ENCODE measurements at regions not wholly inside any gene's neighbourhood (a gene's known extent, or its start where the extent isn't known, plus 50 kb on each side); places are given as distances from the start of the nearest gene placed in this dataset.

DNA sequence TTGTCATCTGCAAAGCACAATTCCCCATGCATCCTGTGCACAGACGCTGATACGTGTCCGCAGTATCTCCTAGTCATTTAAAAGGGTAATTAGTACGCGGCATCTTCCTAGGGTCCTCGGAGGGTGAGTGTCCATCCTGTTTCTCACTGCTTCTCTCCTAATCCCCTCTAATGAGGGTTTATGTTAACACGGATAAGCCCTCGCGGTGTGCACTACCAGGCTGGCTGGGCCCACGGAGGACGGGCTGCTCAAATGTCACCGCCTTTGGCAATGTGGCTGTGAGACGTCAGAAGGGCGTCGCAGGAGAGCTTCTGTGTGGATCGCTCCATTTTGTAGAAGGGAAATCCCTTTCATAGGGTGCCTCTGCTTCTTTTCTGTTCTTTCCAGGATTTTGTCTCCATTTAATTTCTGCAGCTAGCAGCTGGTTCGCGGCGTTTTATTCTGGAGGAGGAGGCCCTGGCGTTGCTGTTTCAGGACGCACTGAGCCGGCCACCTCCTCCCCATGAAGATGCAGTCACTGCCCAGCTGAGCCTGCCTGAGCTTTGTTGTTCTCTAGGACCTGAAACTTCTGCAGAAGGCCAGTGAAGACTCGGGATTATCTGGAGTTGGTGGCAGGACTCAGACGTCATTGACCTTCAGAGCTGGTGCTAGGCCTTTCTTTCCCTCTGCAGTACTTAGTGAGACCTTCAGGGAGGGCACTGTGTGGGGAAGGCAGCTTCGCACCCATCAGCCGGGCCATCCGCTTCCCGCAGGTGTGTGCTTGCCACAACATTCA is 326.1 kb upstream of the IRX1 start:
- DNase-seq (ENCODE audit: low read depth, low spot score): no peak
- WGBS (ENCODE audit: insufficient coverage, insufficient read length): no CpG with 5 or more reads among the region's 28 CpGs
- no peaks in the 10 kb centered on the region for H3K9me3 ChIP-seq (ENCODE audit: control insufficient read depth, insufficient read depth, low read length)
- H3K36me3 ChIP-seq (ENCODE audit: control insufficient read depth, insufficient read depth, low read length): no peaks in the 10 kb centered on the region
- H3K4me3 ChIP-seq (ENCODE audit: low read length): no peak overlapping the region
- H3K27me3 ChIP-seq (ENCODE audit: control insufficient read depth, insufficient read depth, low read length): no peaks in the 10 kb centered on the region
- H3K4me1 ChIP-seq (ENCODE audit: control insufficient read depth, insufficient read depth, low read length): no peaks in the 10 kb centered on the region
- H3K27ac ChIP-seq (ENCODE audit: low read length): no peak overlapping the region

DNA sequence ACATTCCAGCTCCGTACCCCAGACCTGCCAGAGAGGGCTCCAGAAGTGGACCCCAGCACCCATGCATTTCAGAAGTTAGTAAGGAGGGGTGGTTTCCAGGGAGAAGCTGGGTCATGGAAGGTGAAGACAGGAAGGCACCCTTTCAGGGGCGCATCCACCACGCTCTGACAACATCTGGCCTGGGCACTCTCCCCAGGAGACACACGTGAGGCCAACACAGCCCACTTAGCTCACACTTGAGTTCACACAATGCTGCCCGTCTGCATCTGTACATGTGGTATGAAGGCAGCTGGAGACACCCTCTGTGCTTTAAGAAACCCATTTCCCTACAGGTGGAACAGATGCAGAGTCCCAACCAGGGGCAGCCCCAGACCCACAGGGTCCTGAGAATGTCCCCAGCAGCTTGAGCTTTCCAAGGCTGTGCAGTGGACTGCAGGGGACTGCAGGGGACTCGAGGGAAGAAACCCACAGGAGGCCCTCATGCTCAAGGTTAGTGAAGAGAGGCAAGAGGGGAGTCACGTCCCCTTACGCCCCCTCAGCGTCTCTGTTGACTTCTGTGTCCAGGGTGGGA is 326.8 kb upstream of the IRX1 start:
- Histone ChIP-seq H3K9me3 (ENCODE audit: control insufficient read depth, insufficient read depth, low read length) (no peaks in the 10 kb centered on the region), H3K4me1 (ENCODE audit: control insufficient read depth, insufficient read depth, low read length) (no peaks in the 10 kb centered on the region), H3K27ac (ENCODE audit: low read length) (no peak overlapping the region), H3K36me3 (ENCODE audit: control insufficient read depth, insufficient read depth, low read length) (no peaks in the 10 kb centered on the region), H3K27me3 (ENCODE audit: control insufficient read depth, insufficient read depth, low read length) (no peaks in the 10 kb centered on the region), H3K4me3 (ENCODE audit: low read length) (no peak overlapping the region)
- no CpG with 5 or more reads among the region's 9 CpGs for WGBS (ENCODE audit: insufficient coverage, insufficient read length)
- no peak for DNase-seq (ENCODE audit: low read depth, low spot score)

DNA sequence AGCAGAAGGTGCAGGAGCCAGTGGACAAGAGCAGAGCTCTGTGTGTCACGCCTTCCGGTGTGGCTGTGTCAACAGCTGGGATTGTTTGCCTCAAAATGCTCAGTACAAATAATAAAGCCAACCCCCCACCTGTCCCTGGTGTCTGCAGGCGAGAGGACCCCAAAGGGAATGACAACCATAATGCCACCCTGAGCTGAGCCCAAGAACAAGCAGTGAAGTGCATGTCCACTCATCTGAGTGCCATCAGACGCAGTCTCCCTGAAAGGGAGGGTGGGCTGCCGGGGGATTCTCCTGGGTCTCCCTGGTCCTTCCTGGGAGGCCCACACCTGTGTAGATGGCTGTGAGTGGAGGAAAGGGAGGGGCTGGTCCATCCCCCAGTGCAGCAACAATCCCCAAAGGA is 328.8 kb upstream of the IRX1 start:
- Histone ChIP-seq H3K9me3 (ENCODE audit: control insufficient read depth, insufficient read depth, low read length) (no peaks in the 10 kb centered on the region), H3K27me3 (ENCODE audit: control insufficient read depth, insufficient read depth, low read length) (no peaks in the 10 kb centered on the region), H3K27ac (ENCODE audit: low read length) (no peak overlapping the region), H3K4me3 (ENCODE audit: low read length) (no peak overlapping the region), H3K4me1 (ENCODE audit: control insufficient read depth, insufficient read depth, low read length) (no peaks in the 10 kb centered on the region), H3K36me3 (ENCODE audit: control insufficient read depth, insufficient read depth, low read length) (no peaks in the 10 kb centered on the region)
- DNase-seq (ENCODE audit: low read depth, low spot score): no peak
- no CpG with 5 or more reads among the region's 5 CpGs for WGBS (ENCODE audit: insufficient coverage, insufficient read length)

DNA sequence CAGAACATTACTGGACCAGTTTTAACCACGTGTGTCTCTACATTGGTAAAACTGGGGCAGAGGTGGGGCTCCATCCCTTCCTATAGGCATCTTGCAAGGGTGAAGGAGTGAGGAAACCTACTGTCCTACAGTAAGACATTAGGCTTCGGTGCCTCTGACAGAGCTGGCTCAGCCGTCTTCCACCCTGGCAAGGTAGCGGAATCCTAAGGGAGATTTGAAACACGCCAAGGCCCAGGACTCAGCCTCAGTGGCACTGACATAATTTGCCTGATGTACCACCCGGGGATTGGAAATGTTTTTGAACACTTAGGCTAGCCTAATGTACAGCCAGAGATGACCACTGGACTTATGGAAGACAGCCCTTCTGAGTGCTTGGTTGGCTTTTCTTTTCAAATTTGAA is 329.7 kb upstream of the IRX1 start:
- no CpG with 5 or more reads among the region's 6 CpGs for WGBS (ENCODE audit: insufficient coverage, insufficient read length)
- Histone ChIP-seq H3K36me3 (ENCODE audit: control insufficient read depth, insufficient read depth, low read length) (no peaks in the 10 kb centered on the region), H3K27me3 (ENCODE audit: control insufficient read depth, insufficient read depth, low read length) (no peaks in the 10 kb centered on the region), H3K4me3 (ENCODE audit: low read length) (no peak overlapping the region), H3K4me1 (ENCODE audit: control insufficient read depth, insufficient read depth, low read length) (no peaks in the 10 kb centered on the region), H3K27ac (ENCODE audit: low read length) (no peak overlapping the region), H3K9me3 (ENCODE audit: control insufficient read depth, insufficient read depth, low read length) (no peaks in the 10 kb centered on the region)
- no peak for DNase-seq (ENCODE audit: low read depth, low spot score)

DNA sequence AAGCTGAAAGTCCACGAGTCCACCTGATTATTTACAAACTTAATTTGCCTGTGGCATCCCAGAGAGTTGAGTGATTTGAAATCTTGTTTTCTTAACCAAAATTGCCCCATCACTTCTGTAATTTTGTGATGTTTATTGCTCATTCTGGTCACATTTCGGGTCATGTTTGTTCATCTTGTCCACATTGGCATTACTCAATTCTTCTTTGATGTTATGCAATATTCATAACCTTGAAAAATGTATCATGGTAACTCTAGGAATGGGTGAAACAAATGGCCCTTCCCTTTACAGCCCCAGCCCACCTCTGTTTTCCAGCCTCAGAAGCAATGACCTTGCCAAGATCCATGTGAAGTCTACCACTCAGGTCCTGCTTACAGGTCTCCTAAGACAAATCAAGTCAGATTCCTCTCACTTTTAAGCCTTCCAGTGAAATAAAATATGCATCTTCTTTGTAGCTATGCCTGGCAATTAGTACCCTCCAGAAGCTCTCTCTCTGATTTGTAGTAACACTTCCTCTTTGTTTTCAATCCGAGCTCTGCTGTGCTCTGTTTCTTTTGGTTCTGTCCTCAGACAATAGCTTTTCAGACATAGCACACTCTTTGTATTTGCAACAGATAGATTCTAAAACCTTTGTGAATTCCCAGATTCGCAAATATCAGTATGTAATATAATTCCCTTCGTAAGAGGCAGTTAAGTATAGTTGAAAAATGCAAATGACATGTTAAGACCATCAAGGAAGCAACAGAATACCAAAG is 330.3 kb upstream of the IRX1 start:
- Histone ChIP-seq H3K27ac (ENCODE audit: low read length) (no peak overlapping the region), H3K9me3 (ENCODE audit: control insufficient read depth, insufficient read depth, low read length) (no peaks in the 10 kb centered on the region), H3K4me3 (ENCODE audit: low read length) (no peak overlapping the region), H3K27me3 (ENCODE audit: control insufficient read depth, insufficient read depth, low read length) (no peaks in the 10 kb centered on the region), H3K36me3 (ENCODE audit: control insufficient read depth, insufficient read depth, low read length) (no peaks in the 10 kb centered on the region), H3K4me1 (ENCODE audit: control insufficient read depth, insufficient read depth, low read length) (no peaks in the 10 kb centered on the region)
- no peak for DNase-seq (ENCODE audit: low read depth, low spot score)
- WGBS (ENCODE audit: insufficient coverage, insufficient read length): no CpG with 5 or more reads among the region's 5 CpGs

DNA sequence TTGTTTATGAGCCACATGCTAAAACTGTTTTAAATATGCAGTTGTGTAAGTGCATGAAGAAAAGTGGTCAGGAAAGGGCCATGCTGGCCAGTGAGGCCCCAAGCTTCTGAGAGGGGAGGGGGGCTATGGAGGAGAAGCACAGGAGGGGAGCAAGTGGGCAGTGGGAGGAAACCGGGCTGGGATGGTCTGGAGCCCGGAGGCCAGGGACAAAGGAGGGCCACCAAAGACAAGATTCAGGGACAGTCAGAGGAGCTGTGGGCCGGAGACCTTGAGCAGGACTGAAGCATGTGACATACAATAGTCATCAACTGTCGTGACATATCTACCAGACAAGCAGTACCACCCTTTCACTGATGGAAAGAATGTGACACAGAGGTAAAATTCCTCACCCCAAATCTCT is 333.2 kb upstream of the IRX1 start:
- Histone ChIP-seq H3K4me1 (ENCODE audit: control insufficient read depth, insufficient read depth, low read length) (no peaks in the 10 kb centered on the region), H3K4me3 (ENCODE audit: low read length) (no peak overlapping the region)
- WGBS (ENCODE audit: insufficient coverage, insufficient read length): no CpG with 5 or more reads among the region's 4 CpGs

DNA sequence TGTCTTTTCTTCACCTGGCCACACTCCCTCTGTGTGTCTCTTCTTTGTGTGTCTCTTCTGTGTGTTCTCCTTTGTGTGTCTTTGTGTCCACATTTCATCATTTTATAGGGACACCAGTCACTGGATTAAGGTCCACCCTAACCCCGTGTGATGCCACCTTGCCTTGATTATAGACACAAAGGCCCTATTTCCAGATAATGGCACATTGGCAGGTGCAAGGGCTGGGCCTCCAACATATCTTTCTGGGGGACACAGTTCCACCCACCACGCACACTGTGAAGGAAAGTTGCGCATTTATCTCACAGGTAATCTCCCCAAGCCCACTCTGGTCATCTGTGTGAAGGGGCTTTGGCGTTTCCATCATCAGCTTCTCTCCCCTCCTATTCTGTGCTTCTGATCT is 334.6 kb upstream of the IRX1 start:
- no peak for DNase-seq (ENCODE audit: low read depth, low spot score)
- Histone ChIP-seq H3K4me1 (ENCODE audit: control insufficient read depth, insufficient read depth, low read length) (no peaks in the 10 kb centered on the region), H3K27me3 (ENCODE audit: control insufficient read depth, insufficient read depth, low read length) (no peaks in the 10 kb centered on the region), H3K27ac (ENCODE audit: low read length) (no peak overlapping the region), H3K9me3 (ENCODE audit: control insufficient read depth, insufficient read depth, low read length) (no peaks in the 10 kb centered on the region), H3K36me3 (ENCODE audit: control insufficient read depth, insufficient read depth, low read length) (no peaks in the 10 kb centered on the region), H3K4me3 (ENCODE audit: low read length) (no peak overlapping the region)
- no CpG with 5 or more reads among the region's 4 CpGs for WGBS (ENCODE audit: insufficient coverage, insufficient read length)

More for the DNA sequence above, 333.2 kb upstream of the IRX1 start:
- Histone ChIP-seq H3K9me3 (ENCODE audit: control insufficient read depth, insufficient read depth, low read length) (no peaks in the 10 kb centered on the region), H3K36me3 (ENCODE audit: control insufficient read depth, insufficient read depth, low read length) (no peaks in the 10 kb centered on the region), H3K27ac (ENCODE audit: low read length) (no peak overlapping the region), H3K27me3 (ENCODE audit: control insufficient read depth, insufficient read depth, low read length) (no peaks in the 10 kb centered on the region)
- DNase-seq (ENCODE audit: low read depth, low spot score): no peak

DNA sequence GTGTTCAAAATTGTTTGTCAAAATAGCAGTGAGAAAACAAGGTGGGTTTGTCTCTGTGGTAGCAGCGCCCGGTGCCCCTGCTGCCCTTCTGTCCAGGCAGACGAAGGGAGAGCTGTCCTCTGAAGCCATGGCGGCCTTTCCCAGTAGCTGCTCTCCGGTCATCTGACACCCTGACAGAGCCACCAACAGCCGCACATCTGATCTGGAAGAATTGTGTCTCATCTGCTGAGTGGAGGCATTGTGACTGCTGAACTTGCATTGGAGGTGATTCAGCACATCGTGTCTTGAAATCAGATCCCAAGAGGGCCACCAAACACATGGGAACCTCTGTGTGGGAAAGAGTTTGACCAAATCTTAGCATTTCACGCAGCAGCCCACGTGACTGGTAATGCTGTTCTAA is 337.6 kb upstream of the IRX1 start:
- Histone ChIP-seq H3K4me3 (ENCODE audit: low read length) (no peak overlapping the region), H3K27ac (ENCODE audit: low read length) (no peak overlapping the region), H3K9me3 (ENCODE audit: control insufficient read depth, insufficient read depth, low read length) (no peaks in the 10 kb centered on the region), H3K36me3 (ENCODE audit: control insufficient read depth, insufficient read depth, low read length) (no peaks in the 10 kb centered on the region), H3K27me3 (ENCODE audit: control insufficient read depth, insufficient read depth, low read length) (no peaks in the 10 kb centered on the region), H3K4me1 (ENCODE audit: control insufficient read depth, insufficient read depth, low read length) (no peaks in the 10 kb centered on the region)
- no peak for DNase-seq (ENCODE audit: low read depth, low spot score)
- no CpG with 5 or more reads among the region's 9 CpGs for WGBS (ENCODE audit: insufficient coverage, insufficient read length)

DNA sequence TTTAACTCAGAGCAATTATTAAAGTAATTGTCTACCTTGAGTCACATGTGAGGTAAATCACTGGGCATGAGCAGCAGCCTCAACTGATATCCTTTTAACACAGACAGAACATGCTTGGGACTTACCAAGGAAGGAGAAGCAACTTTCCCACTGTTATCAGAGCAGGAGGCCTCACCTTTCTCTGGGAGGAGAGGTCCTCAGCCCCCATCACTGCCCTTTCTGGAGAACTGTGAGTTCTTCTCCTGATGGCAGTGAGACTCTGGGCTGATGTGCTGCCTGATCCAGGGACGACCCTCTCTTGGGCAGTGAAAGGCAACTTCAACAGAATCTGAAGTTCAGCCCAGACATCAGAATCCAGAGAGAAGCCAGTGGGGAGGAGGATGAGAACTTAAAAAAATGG is 343.4 kb upstream of the IRX1 start:
- WGBS (ENCODE audit: insufficient coverage, insufficient read length): no CpG with 5 or more reads among the region's 1 CpG
- no peak overlapping the region for H3K27ac ChIP-seq (ENCODE audit: low read length)
- H3K4me3 ChIP-seq (ENCODE audit: low read length): no peak overlapping the region
- no peaks in the 10 kb centered on the region for H3K27me3 ChIP-seq (ENCODE audit: control insufficient read depth, insufficient read depth, low read length)
- H3K36me3 ChIP-seq (ENCODE audit: control insufficient read depth, insufficient read depth, low read length): no peaks in the 10 kb centered on the region
- no peaks in the 10 kb centered on the region for H3K9me3 ChIP-seq (ENCODE audit: control insufficient read depth, insufficient read depth, low read length)
- no peak for DNase-seq (ENCODE audit: low read depth, low spot score)
- H3K4me1 ChIP-seq (ENCODE audit: control insufficient read depth, insufficient read depth, low read length): peaks cover 4% of the 10 kb centered on the region; the same call in 1 of the 2 replicates

DNA sequence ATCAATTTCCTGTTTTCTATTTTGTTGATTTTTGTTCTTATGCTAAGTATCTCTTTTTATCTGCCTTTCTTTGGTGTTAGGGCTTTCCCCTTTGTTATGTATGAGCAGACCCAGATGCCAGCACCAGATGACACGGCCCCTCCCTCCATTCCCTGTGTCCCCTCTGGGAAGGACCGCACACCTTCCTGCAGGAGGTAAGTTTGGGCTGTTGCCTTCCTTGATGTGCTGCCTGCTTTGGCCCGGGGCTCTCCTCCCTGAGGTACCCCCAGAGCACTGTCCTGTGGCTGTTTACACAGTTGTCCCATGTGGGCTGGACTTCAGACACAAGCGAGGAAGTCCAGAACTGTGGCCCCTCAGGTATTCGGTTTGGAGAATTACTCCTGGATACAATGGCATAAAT is 343.8 kb upstream of the IRX1 start:
- H3K4me3 ChIP-seq (ENCODE audit: low read length): no peak overlapping the region
- no peaks in the 10 kb centered on the region for H3K27me3 ChIP-seq (ENCODE audit: control insufficient read depth, insufficient read depth, low read length)
- no CpG with 5 or more reads among the region's 5 CpGs for WGBS (ENCODE audit: insufficient coverage, insufficient read length)
- no peaks in the 10 kb centered on the region for H3K9me3 ChIP-seq (ENCODE audit: control insufficient read depth, insufficient read depth, low read length)
- no peaks in the 10 kb centered on the region for H3K36me3 ChIP-seq (ENCODE audit: control insufficient read depth, insufficient read depth, low read length)
- no peak overlapping the region for H3K27ac ChIP-seq (ENCODE audit: low read length)
- DNase-seq (ENCODE audit: low read depth, low spot score): peak; percentile 16
- peaks cover 4% of the 10 kb centered on the region; the same call in 1 of the 2 replicates for H3K4me1 ChIP-seq (ENCODE audit: control insufficient read depth, insufficient read depth, low read length)

All from iPS DF 6.9 (cell line).